ENCODE measurements at regions not wholly inside any gene's neighbourhood (a gene's known extent, or its start where the extent isn't known, plus 50 kb on each side); places are given as distances from the start of the nearest gene placed in this dataset.

DNA sequence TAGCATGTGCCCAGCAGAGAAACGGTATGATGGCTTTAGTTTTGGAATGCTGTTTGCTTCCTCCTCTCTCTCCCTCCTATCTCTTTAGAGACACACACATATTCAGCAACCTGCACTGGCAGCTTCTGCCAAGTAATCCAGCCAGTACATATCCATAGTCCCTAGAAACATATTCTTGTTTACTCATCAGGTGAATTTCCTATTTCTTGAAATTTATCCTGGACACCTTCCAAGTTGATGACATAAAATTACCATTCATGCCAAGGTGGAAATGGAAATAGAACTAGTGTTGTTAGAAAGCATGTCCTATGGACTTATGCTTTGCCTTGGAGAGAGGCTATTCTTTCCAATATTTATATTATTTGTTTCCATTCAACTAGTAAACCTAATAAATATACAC, 50.9 kb upstream of the RGPD4 start:
- TF ChIP-seq, protein P1, sequence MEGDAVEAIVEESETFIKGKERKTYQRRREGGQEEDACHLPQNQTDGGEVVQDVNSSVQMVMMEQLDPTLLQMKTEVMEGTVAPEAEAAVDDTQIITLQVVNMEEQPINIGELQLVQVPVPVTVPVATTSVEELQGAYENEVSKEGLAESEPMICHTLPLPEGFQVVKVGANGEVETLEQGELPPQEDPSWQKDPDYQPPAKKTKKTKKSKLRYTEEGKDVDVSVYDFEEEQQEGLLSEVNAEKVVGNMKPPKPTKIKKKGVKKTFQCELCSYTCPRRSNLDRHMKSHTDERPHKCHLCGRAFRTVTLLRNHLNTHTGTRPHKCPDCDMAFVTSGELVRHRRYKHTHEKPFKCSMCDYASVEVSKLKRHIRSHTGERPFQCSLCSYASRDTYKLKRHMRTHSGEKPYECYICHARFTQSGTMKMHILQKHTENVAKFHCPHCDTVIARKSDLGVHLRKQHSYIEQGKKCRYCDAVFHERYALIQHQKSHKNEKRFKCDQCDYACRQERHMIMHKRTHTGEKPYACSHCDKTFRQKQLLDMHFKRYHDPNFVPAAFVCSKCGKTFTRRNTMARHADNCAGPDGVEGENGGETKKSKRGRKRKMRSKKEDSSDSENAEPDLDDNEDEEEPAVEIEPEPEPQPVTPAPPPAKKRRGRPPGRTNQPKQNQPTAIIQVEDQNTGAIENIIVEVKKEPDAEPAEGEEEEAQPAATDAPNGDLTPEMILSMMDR (conservative IDR thresholded peaks at IDR 0.05; ENCODE audit: low read length), result no peak
- no peak for TF ChIP-seq EZH2phosphoT487 (IDR thresholded peaks at IDR 0.05; ENCODE audit: borderline replicate concordance, low read depth, low read length)
